Mesendoderm (in vitro differentiated cells): ENCODE measurements at regions not wholly inside any gene's neighbourhood (a gene's known extent, or its start where the extent isn't known, plus 50 kb on each side); places are given as distances from the start of the nearest gene placed in this dataset.
"Not testable (repeated sequence)": the region's sequence is repeated elsewhere in the genome, so short reads cannot be mapped to it uniquely, and the experiment has no call there.

Experiments used
- DNase-seq: peaks from one replicate; pipeline ENCODE4 v3.0.0; 2013
- H2AK5ac ChIP-seq: 2 replicates; pipeline ENCODE4 v1.6.1; 2013; ENCODE audit warnings: low read length, inconsistent platforms
- H2BK120ac ChIP-seq: 2 replicates; pipeline ENCODE4 v1.6.1; 2013; ENCODE audit warnings: low read depth, mild to moderate bottlenecking, low read length, moderate library complexity, mixed read lengths
- H2BK15ac ChIP-seq: replicated peaks from 2 replicates; pipeline ENCODE4 v1.6.1; 2013; ENCODE audit warnings: low read depth, mild to moderate bottlenecking, moderate library complexity
- H2BK5ac ChIP-seq: 2 replicates; pipeline ENCODE4 v1.6.1; 2013; ENCODE audit warnings: low read length, inconsistent platforms
- H3K18ac ChIP-seq: 2 replicates; pipeline ENCODE4 v1.6.1; 2013; ENCODE audit warnings: mild to moderate bottlenecking, low read length, mixed read lengths
- H3K23ac ChIP-seq: one replicate; pipeline ENCODE4 v1.6.1; 2013; ENCODE audit warnings: low read length
- H3K27ac ChIP-seq: 2 replicates; pipeline ENCODE4 v1.5.1; 2013; ENCODE audit warnings: low read depth, mild to moderate bottlenecking, inconsistent platforms, low read length, moderate library complexity
- H3K27me3 ChIP-seq: 2 replicates; pipeline ENCODE4 v1.6.1; 2013; ENCODE audit warnings: low read length, control low read depth, mild to moderate bottlenecking, inconsistent platforms; ENCODE audit not compliant: insufficient read depth, poor library complexity
- H3K36me3 ChIP-seq: 2 replicates; pipeline ENCODE4 v1.6.1; 2013; ENCODE audit warnings: low read length, inconsistent platforms; ENCODE audit not compliant: control insufficient read depth, insufficient read depth
- H3K4ac ChIP-seq: one replicate; pipeline ENCODE4 v1.6.1; 2013; ENCODE audit warnings: low read depth, mild to moderate bottlenecking, low read length, moderate library complexity
- H3K4me1 ChIP-seq: 2 replicates; pipeline ENCODE4 v1.6.1; 2013; ENCODE audit warnings: low read depth, low read length, inconsistent platforms; ENCODE audit not compliant: control insufficient read depth
- H3K4me2 ChIP-seq: 2 replicates; pipeline ENCODE4 v1.6.1; 2013; ENCODE audit warnings: low read length
- H3K4me3 ChIP-seq: 2 replicates; pipeline ENCODE4 v1.5.1; 2013; ENCODE audit warnings: mild to moderate bottlenecking, low read length
- H3K56ac ChIP-seq: one replicate; pipeline ENCODE4 v1.6.1; 2013; ENCODE audit warnings: low read length
- H3K79me1 ChIP-seq: 2 replicates; pipeline ENCODE4 v1.6.1; 2013; ENCODE audit warnings: low read length, inconsistent platforms
- H3K79me2 ChIP-seq: 2 replicates; pipeline ENCODE4 v1.6.1; 2013; ENCODE audit warnings: mild to moderate bottlenecking, low read length; ENCODE audit not compliant: control insufficient read depth, insufficient read depth
- H3K9ac ChIP-seq: 2 replicates; pipeline ENCODE4 v1.6.1; 2013; ENCODE audit warnings: low read length, inconsistent platforms
- H4K5ac ChIP-seq: one replicate; pipeline ENCODE4 v1.6.1; 2013; ENCODE audit warnings: low read length
- H4K8ac ChIP-seq: one replicate; pipeline ENCODE4 v1.6.1; 2013; ENCODE audit warnings: low read depth, mild to moderate bottlenecking, control low read depth, low read length, moderate library complexity
- WGBS: extraction: QIAGEN DNeasy Blood & Tissue Kit; methylation state at CpG from one replicate; pipeline ENCODE4 v1.1.7; 2013; ENCODE audit warnings: low lambda C conversion rate, missing lambda C conversion rate; ENCODE audit not compliant: insufficient coverage; ENCODE audit errors: extremely low coverage; 5-methylcytosine and 5-hydroxymethylcytosine counted together

GRCh38 chr2:16219292-16219975 lies 279.1 kb downstream of the MYCN start:
- Histone ChIP-seq H3K79me1 (no peaks in the 10 kb centered on the region), H2BK15ac (no peak overlapping the region), H3K4me2 (no peak overlapping the region), H3K9ac (no peak overlapping the region), H2AK5ac (no peak overlapping the region), H3K56ac (no peak overlapping the region), H3K23ac (no peak overlapping the region), H4K5ac (no peak overlapping the region), H2BK120ac (no peak overlapping the region), H3K4me3 (no peak overlapping the region), H3K79me2 (no peaks in the 10 kb centered on the region), H2BK5ac (no peak overlapping the region), H3K18ac (no peak overlapping the region), H3K36me3 (no peaks in the 10 kb centered on the region), H3K27ac (no peak overlapping the region), H3K4me1 (no peaks in the 10 kb centered on the region), H3K4ac (no peak overlapping the region), H4K8ac (no peak overlapping the region), H3K27me3 (no peaks in the 10 kb centered on the region)
- no CpG with 5 or more reads among the region's 9 CpGs for WGBS
- no peak for DNase-seq

GRCh38 chr2:16218625-16219024 lies 278.3 kb downstream of the MYCN start:
- Histone ChIP-seq H3K4ac (no peak overlapping the region), H3K4me3 (no peak overlapping the region), H2BK15ac (no peak overlapping the region), H3K79me1 (no peaks in the 10 kb centered on the region), H3K27ac (no peak overlapping the region), H3K36me3 (no peaks in the 10 kb centered on the region), H4K5ac (no peak overlapping the region), H3K18ac (no peak overlapping the region), H2AK5ac (no peak overlapping the region), H4K8ac (no peak overlapping the region), H3K56ac (no peak overlapping the region), H3K27me3 (no peaks in the 10 kb centered on the region), H3K9ac (no peak overlapping the region), H3K23ac (no peak overlapping the region), H3K4me2 (no peak overlapping the region), H3K4me1 (no peaks in the 10 kb centered on the region), H2BK120ac (no peak overlapping the region), H2BK5ac (no peak overlapping the region), H3K79me2 (no peaks in the 10 kb centered on the region)
- no CpG with 5 or more reads among the region's 3 CpGs for WGBS
- DNase-seq: peak; percentile 63

DNA sequence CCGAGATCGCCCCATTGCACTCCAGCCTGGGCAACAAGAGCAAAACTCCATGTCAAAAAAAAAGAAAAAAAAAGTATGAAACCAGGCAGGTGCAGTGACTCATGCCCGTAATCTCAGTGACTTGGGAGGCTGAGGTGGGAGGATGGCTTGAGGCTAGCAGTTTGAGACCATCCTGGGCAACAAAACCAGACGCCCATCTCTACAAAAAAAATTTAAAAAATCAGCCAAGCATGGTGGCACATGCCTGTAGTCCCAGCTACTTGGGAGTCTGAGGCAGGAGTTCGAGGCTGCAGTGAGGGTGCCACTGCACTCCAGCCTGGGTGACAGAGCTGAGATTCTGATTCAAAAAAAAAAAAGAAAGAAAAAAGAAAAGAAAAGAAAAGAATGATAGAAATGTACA lies 277.8 kb downstream of the MYCN start:
- no peak for DNase-seq
- H2BK5ac ChIP-seq: no peak overlapping the region
- H3K18ac ChIP-seq: no peak overlapping the region
- H4K8ac ChIP-seq: no peak overlapping the region
- H3K9ac ChIP-seq: no peak overlapping the region
- no peaks in the 10 kb centered on the region for H3K79me1 ChIP-seq
- H3K4me1 ChIP-seq: no peaks in the 10 kb centered on the region
- no peaks in the 10 kb centered on the region for H3K79me2 ChIP-seq
- H2AK5ac ChIP-seq: no peak overlapping the region
- no peak overlapping the region for H3K4me3 ChIP-seq
- H3K4ac ChIP-seq: no peak overlapping the region
- no peaks in the 10 kb centered on the region for H3K36me3 ChIP-seq
- H3K56ac ChIP-seq: no peak overlapping the region
- no peak overlapping the region for H2BK15ac ChIP-seq
- WGBS: no CpG with 5 or more reads among the region's 5 CpGs
- no peak overlapping the region for H4K5ac ChIP-seq
- H3K27ac ChIP-seq: no peak overlapping the region
- no peak overlapping the region for H3K23ac ChIP-seq
- H3K4me2 ChIP-seq: no peak overlapping the region
- no peaks in the 10 kb centered on the region for H3K27me3 ChIP-seq
- H2BK120ac ChIP-seq: no peak overlapping the region

DNA sequence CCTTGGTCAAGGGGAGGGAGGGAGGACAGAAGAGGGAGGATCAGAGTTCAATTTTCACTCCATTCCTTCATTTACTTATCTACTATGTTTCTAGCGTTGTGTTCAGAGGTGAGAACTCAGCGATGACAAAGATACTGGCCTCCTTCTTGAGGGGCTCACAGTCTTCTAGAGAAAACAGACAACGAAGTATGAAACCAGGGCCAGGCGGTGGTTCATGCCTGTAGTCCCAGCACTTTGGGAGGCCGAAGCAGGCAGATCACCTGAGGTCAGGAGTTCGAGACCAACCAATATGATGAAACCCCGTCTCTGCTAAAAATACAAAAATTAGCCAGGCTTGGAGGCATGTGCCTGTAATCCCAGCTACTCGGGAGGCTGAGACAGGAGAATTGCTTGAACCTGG lies 277.4 kb downstream of the MYCN start:
- not testable (repeated sequence) for H2BK15ac ChIP-seq, H3K36me3 ChIP-seq, H3K9ac ChIP-seq, H2AK5ac ChIP-seq, H3K23ac ChIP-seq, H3K79me2 ChIP-seq, H2BK5ac ChIP-seq, H3K79me1 ChIP-seq, H4K8ac ChIP-seq, H3K27me3 ChIP-seq, H3K56ac ChIP-seq, H4K5ac ChIP-seq, H3K18ac ChIP-seq, DNase-seq, H2BK120ac ChIP-seq, H3K4me1 ChIP-seq, H3K4me3 ChIP-seq, H3K4me2 ChIP-seq, H3K27ac ChIP-seq, H3K4ac ChIP-seq
- no CpG with 5 or more reads among the region's 8 CpGs for WGBS

- WGBS: no CpG with 5 or more reads among the region's 4 CpGs
- Histone ChIP-seq H3K27ac (no peak overlapping the region), H3K18ac (no peak overlapping the region), H3K4me1 (no peaks in the 10 kb centered on the region), H2BK120ac (no peak overlapping the region), H3K4me2 (no peak overlapping the region), H3K36me3 (no peaks in the 10 kb centered on the region), H3K79me1 (no peaks in the 10 kb centered on the region), H3K56ac (no peak overlapping the region), H3K27me3 (no peaks in the 10 kb centered on the region), H4K5ac (no peak overlapping the region), H2AK5ac (no peak overlapping the region), H3K4me3 (no peak overlapping the region), H4K8ac (no peak overlapping the region), H2BK5ac (no peak overlapping the region), H2BK15ac (no peak overlapping the region), H3K79me2 (no peaks in the 10 kb centered on the region), H3K4ac (no peak overlapping the region), H3K9ac (no peak overlapping the region), H3K23ac (no peak overlapping the region)
- DNase-seq: no peak
Observed at GRCh38 chr2:16217291-16217690, 276.9 kb downstream of the MYCN start.

GRCh38 chr2:16216558-16216945 lies 276.2 kb downstream of the MYCN start:
- no peak overlapping the region for H4K5ac ChIP-seq
- no peaks in the 10 kb centered on the region for H3K4me1 ChIP-seq
- no CpG with 5 or more reads among the region's 11 CpGs for WGBS
- no peak overlapping the region for H2BK15ac ChIP-seq
- no peak overlapping the region for H2BK120ac ChIP-seq
- no peak overlapping the region for H3K4me3 ChIP-seq
- H3K79me2 ChIP-seq: no peaks in the 10 kb centered on the region
- H3K9ac ChIP-seq: no peak overlapping the region
- H3K36me3 ChIP-seq: no peaks in the 10 kb centered on the region
- no peak overlapping the region for H4K8ac ChIP-seq
- no peak overlapping the region for H2AK5ac ChIP-seq
- H3K27ac ChIP-seq: no peak overlapping the region
- H3K18ac ChIP-seq: no peak overlapping the region
- no peaks in the 10 kb centered on the region for H3K79me1 ChIP-seq
- H3K27me3 ChIP-seq: no peaks in the 10 kb centered on the region
- H3K56ac ChIP-seq: no peak overlapping the region
- H3K23ac ChIP-seq: no peak overlapping the region
- H3K4ac ChIP-seq: no peak overlapping the region
- no peak overlapping the region for H3K4me2 ChIP-seq
- no peak for DNase-seq
- no peak overlapping the region for H2BK5ac ChIP-seq
